ENCODE measurements at regions not wholly inside any gene's neighbourhood (a gene's known extent, or its start where the extent isn't known, plus 50 kb on each side); places are given as distances from the start of the nearest gene placed in this dataset.

DNA sequence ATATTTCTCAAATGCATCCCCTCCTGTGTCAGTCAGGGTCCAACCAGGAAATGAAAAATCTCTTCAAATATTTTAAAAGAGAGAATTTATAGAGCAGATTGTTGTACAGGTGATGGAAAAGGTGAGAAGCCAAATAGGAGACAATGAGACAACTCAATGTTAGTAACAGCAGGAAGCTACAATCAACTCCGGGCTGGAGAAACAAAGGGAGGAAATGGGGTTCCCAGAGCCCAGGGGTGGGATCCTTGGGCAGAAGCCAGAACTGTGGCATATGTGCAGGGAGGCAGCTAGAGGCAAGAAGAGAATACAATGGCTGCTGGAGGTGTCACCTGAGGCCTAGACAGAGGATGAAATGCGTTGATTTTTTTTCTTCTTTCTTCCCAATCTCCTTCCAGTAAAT lies 361.8 kb upstream of the ACTBL2 start:
- H3K4me3 ChIP-seq (ENCODE audit: low read depth, low read length, poor library complexity, severe bottlenecking): no peak overlapping the region
- no peak overlapping the region for H3K27ac ChIP-seq (ENCODE audit: low read depth, low read length, poor library complexity, severe bottlenecking)
- H3K4me2 ChIP-seq (ENCODE audit: low read length): no peak overlapping the region
- H3F3A ChIP-seq (ENCODE audit: insufficient read depth, low read length): no peaks in the 10 kb centered on the region
- H2AFZ ChIP-seq (ENCODE audit: low read length): no peak overlapping the region
- no peaks in the 10 kb centered on the region for H3K9me3 ChIP-seq (ENCODE audit: low read length)
- H3K9ac ChIP-seq (ENCODE audit: low read length): no peak overlapping the region
- H4K20me1 ChIP-seq (ENCODE audit: insufficient read depth, low read length): no peaks in the 10 kb centered on the region
- H3K4me1 ChIP-seq (ENCODE audit: insufficient read depth, low read length, severe bottlenecking): no peaks in the 10 kb centered on the region
- H3K36me3 ChIP-seq (ENCODE audit: insufficient read depth, low read length): no peaks in the 10 kb centered on the region
- H3K79me2 ChIP-seq (ENCODE audit: insufficient read depth, low read length): no peaks in the 10 kb centered on the region
- no peaks in the 10 kb centered on the region for H3K9me2 ChIP-seq (ENCODE audit: low read depth, low read length)
- TF ChIP-seq CTCF (IDR thresholded peaks at IDR 0.05; ENCODE audit: low read length) (no peak), EZH2 (IDR thresholded peaks at IDR 0.05; ENCODE audit: borderline replicate concordance, low read length) (no peak)
- no peaks in the 10 kb centered on the region for H3K27me3 ChIP-seq (ENCODE audit: insufficient read depth, low read length)

GRCh38 chr5:57843059-57843367 lies 360.4 kb upstream of the ACTBL2 start:
- Histone ChIP-seq H3K79me2 (ENCODE audit: insufficient read depth, low read length) (no peaks in the 10 kb centered on the region), H3K4me2 (ENCODE audit: low read length) (no peak overlapping the region), H3K27me3 (ENCODE audit: insufficient read depth, low read length) (no peaks in the 10 kb centered on the region), H2AFZ (ENCODE audit: low read length) (no peak overlapping the region), H3K36me3 (ENCODE audit: insufficient read depth, low read length) (no peaks in the 10 kb centered on the region), H3K9me3 (ENCODE audit: low read length) (no peaks in the 10 kb centered on the region), H3F3A (ENCODE audit: insufficient read depth, low read length) (no peaks in the 10 kb centered on the region), H4K20me1 (ENCODE audit: insufficient read depth, low read length) (no peaks in the 10 kb centered on the region), H3K4me1 (ENCODE audit: insufficient read depth, low read length, severe bottlenecking) (no peaks in the 10 kb centered on the region), H3K27ac (ENCODE audit: low read depth, low read length, poor library complexity, severe bottlenecking) (no peak overlapping the region), H3K9ac (ENCODE audit: low read length) (no peak overlapping the region), H3K4me3 (ENCODE audit: low read depth, low read length, poor library complexity, severe bottlenecking) (no peak overlapping the region), H3K9me2 (ENCODE audit: low read depth, low read length) (no peaks in the 10 kb centered on the region)
- TF ChIP-seq CTCF (IDR thresholded peaks at IDR 0.05; ENCODE audit: low read length) (no peak), EZH2 (IDR thresholded peaks at IDR 0.05; ENCODE audit: borderline replicate concordance, low read length) (no peak)

- no peaks in the 10 kb centered on the region for H3K9me2 ChIP-seq (ENCODE audit: low read depth, low read length)
- TF ChIP-seq EZH2 (IDR thresholded peaks at IDR 0.05; ENCODE audit: borderline replicate concordance, low read length): no peak
- TF ChIP-seq CTCF (IDR thresholded peaks at IDR 0.05; ENCODE audit: low read length): no peak
- H3K9ac ChIP-seq (ENCODE audit: low read length): no peak overlapping the region
These were observed 359.9 kb upstream of the ACTBL2 start for GRCh38 chr5:57842364-57843058.

More at GRCh38 chr5:57842364-57843058, 359.9 kb upstream of the ACTBL2 start:
- no peak overlapping the region for H3K27ac ChIP-seq (ENCODE audit: low read depth, low read length, poor library complexity, severe bottlenecking)
- no peak overlapping the region for H3K4me2 ChIP-seq (ENCODE audit: low read length)
- no peak overlapping the region for H3K4me3 ChIP-seq (ENCODE audit: low read depth, low read length, poor library complexity, severe bottlenecking)
- H3K79me2 ChIP-seq (ENCODE audit: insufficient read depth, low read length): no peaks in the 10 kb centered on the region
- no peaks in the 10 kb centered on the region for H3F3A ChIP-seq (ENCODE audit: insufficient read depth, low read length)
- no peak overlapping the region for H2AFZ ChIP-seq (ENCODE audit: low read length)
- no peaks in the 10 kb centered on the region for H3K36me3 ChIP-seq (ENCODE audit: insufficient read depth, low read length)
- H3K9me3 ChIP-seq (ENCODE audit: low read length): no peaks in the 10 kb centered on the region
- no peaks in the 10 kb centered on the region for H3K4me1 ChIP-seq (ENCODE audit: insufficient read depth, low read length, severe bottlenecking)
- H3K27me3 ChIP-seq (ENCODE audit: insufficient read depth, low read length): no peaks in the 10 kb centered on the region
- no peaks in the 10 kb centered on the region for H4K20me1 ChIP-seq (ENCODE audit: insufficient read depth, low read length)
